ENCODE measurements at regions not wholly inside any gene's neighbourhood (a gene's known extent, or its start where the extent isn't known, plus 50 kb on each side); places are given as distances from the start of the nearest gene placed in this dataset.

DNA sequence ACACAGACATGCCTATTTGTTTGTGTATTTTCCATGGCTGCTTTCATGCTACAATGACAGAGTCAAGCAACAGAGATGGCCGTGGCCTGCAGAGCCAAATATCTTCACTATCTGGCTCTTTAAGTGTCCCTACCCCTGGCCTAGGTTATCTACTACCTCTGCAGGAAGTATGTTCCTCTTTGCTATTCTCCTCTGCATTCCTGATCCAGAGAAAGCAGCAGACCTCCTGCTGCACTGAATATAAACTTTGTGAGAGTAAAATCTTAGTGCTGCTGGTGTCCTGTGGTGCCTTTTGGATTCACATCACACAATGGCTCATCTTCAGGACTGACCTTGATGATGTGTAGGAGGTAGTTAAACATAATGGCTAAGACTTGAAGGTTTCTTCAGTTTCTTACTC lies 233.4 kb downstream of the IPO8 start (continued):
- TF ChIP-seq ZBTB33 (IDR thresholded peaks at IDR 0.05) (no peak), GABPA (IDR thresholded peaks at IDR 0.05 in 1 of 2, conservative IDR thresholded peaks at IDR 0.05 in 1 of 2) (no peak), MAX (IDR thresholded peaks at IDR 0.05) (no peak), HNF4A (conservative IDR thresholded peaks at IDR 0.05) (no peak), NR2F2 (IDR thresholded peaks at IDR 0.05) (no peak), HNF4G (IDR thresholded peaks at IDR 0.05) (no peak)

DNA sequence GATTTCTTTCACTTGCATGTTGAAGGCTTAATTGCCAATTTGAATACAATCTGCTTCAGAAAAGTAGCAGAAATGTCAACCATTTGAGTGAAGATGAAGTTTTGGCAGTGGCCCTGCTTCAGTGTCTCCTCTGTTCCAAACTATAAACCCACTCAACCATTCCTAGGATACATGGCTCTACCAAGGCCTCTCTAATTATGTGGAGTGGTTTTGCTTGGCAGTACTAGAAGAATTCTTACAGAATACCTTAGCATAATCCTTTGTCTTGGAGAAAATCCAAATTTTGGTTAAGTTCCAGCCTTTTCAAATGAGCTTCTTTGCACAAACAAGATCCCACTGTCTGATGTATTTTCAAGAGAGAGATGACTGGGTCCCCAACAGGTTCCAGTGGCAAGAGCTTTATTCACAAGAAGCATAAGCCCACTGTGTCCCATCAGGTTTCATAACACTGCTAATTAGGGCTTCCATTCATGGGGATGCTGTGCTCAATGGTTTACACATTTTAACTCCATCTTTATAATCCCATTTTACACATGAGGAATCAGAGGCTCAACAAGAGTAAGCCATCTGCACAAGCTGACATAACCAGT lies 234.5 kb downstream of the IPO8 start:
- no peaks in the 10 kb centered on the region for H3K36me3 ChIP-seq (ENCODE audit: control insufficient read depth in 4 of 4, insufficient read depth in 3 of 4, low read depth in 1 of 4, low read length in 3 of 4)
- TF ChIP-seq JUND (IDR thresholded peaks at IDR 0.05) = no peak
- TF ChIP-seq RAD21 (IDR thresholded peaks at IDR 0.05) = no peak
- no peak for TF ChIP-seq GABPA (IDR thresholded peaks at IDR 0.05 in 1 of 2, conservative IDR thresholded peaks at IDR 0.05 in 1 of 2)
- TF ChIP-seq EGR1 (IDR thresholded peaks at IDR 0.05; ENCODE audit: low read depth in 2 of 2) = no peak
- no peak for TF ChIP-seq MAX (IDR thresholded peaks at IDR 0.05)
- no peak for TF ChIP-seq NR2F2 (IDR thresholded peaks at IDR 0.05)
- TF ChIP-seq RXRA (IDR thresholded peaks at IDR 0.05) = no peak
- TF ChIP-seq FOXA2 (IDR thresholded peaks at IDR 0.05) = no peak
- TF ChIP-seq, protein P1, sequence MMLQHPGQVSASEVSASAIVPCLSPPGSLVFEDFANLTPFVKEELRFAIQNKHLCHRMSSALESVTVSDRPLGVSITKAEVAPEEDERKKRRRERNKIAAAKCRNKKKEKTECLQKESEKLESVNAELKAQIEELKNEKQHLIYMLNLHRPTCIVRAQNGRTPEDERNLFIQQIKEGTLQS (IDR thresholded peaks at IDR 0.05) = no peak
- TF ChIP-seq HNF4A (conservative IDR thresholded peaks at IDR 0.05) = no peak
- TF ChIP-seq HNF4G (IDR thresholded peaks at IDR 0.05) = no peak

DNA sequence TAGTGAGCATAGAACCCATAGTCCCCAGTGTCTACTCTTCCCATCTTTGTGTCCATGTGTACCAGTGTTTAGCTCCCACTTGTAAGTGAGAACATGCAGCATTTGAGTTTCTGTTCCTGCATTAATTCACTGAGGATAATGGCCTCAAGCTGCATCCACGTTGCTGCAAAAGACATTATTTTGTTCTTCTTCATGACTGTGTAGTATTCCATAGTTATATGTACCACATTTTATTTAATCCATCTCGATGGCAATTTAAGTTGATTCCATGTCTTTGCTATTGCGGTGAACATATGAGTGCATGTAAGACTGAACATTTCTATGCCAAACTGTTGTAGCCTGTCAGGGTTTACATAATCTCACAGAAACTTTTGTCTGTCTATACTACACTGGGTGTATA lies 237.2 kb downstream of the IPO8 start:
- H3K4me1 ChIP-seq (ENCODE audit: control insufficient read depth in 4 of 4, insufficient read depth in 4 of 4, low read length in 3 of 4) = peaks cover 0 to 2% (median under 1%) of the 10 kb centered on the region in 4 donors
- WGBS = 89% methylated on average over 3 of the region's 3 CpGs
- no peak for DNase-seq (ENCODE audit: low spot score)
- no peak overlapping the region for H3K4me3 ChIP-seq (ENCODE audit: low read depth in 1 of 3, low read length in 3 of 3)
- no peaks in the 10 kb centered on the region for H3K27me3 ChIP-seq (ENCODE audit: control insufficient read depth in 4 of 4, insufficient read depth in 4 of 4, low read length in 3 of 4)
- H3K9ac ChIP-seq (ENCODE audit: low read depth in 1 of 2, low read length in 2 of 2) = no peak overlapping the region
- no peaks in the 10 kb centered on the region for H3K9me3 ChIP-seq (ENCODE audit: control insufficient read depth in 4 of 4, low read length in 3 of 4)
- TF ChIP-seq RAD21 (IDR thresholded peaks at IDR 0.05) (no peak), EGR1 (IDR thresholded peaks at IDR 0.05; ENCODE audit: low read depth in 2 of 2) (no peak), MAX (IDR thresholded peaks at IDR 0.05) (no peak), ZBTB33 (IDR thresholded peaks at IDR 0.05) (no peak), TAF1 (conservative IDR thresholded peaks at IDR 0.05) (no peak), SP1 (IDR thresholded peaks at IDR 0.05) (no peak), GABPA (IDR thresholded peaks at IDR 0.05 in 1 of 2, conservative IDR thresholded peaks at IDR 0.05 in 1 of 2) (no peak), FOXA1 (IDR thresholded peaks at IDR 0.05) (no peak), JUND (IDR thresholded peaks at IDR 0.05) (no peak), HNF4G (IDR thresholded peaks at IDR 0.05) (no peak), YY1 (IDR thresholded peaks at IDR 0.05) (no peak), HNF4A (conservative IDR thresholded peaks at IDR 0.05) (no peak), FOXA2 (IDR thresholded peaks at IDR 0.05) (no peak)
- TF ChIP-seq, protein P1 (IDR thresholded peaks at IDR 0.05) = no peak
- TF ChIP-seq, protein P2, sequence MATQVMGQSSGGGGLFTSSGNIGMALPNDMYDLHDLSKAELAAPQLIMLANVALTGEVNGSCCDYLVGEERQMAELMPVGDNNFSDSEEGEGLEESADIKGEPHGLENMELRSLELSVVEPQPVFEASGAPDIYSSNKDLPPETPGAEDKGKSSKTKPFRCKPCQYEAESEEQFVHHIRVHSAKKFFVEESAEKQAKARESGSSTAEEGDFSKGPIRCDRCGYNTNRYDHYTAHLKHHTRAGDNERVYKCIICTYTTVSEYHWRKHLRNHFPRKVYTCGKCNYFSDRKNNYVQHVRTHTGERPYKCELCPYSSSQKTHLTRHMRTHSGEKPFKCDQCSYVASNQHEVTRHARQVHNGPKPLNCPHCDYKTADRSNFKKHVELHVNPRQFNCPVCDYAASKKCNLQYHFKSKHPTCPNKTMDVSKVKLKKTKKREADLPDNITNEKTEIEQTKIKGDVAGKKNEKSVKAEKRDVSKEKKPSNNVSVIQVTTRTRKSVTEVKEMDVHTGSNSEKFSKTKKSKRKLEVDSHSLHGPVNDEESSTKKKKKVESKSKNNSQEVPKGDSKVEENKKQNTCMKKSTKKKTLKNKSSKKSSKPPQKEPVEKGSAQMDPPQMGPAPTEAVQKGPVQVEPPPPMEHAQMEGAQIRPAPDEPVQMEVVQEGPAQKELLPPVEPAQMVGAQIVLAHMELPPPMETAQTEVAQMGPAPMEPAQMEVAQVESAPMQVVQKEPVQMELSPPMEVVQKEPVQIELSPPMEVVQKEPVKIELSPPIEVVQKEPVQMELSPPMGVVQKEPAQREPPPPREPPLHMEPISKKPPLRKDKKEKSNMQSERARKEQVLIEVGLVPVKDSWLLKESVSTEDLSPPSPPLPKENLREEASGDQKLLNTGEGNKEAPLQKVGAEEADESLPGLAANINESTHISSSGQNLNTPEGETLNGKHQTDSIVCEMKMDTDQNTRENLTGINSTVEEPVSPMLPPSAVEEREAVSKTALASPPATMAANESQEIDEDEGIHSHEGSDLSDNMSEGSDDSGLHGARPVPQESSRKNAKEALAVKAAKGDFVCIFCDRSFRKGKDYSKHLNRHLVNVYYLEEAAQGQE (IDR thresholded peaks at IDR 0.05) = no peak
- no peaks in the 10 kb centered on the region for H3K36me3 ChIP-seq (ENCODE audit: control insufficient read depth in 4 of 4, insufficient read depth in 3 of 4, low read depth in 1 of 4, low read length in 3 of 4)
- H3K27ac ChIP-seq (ENCODE audit: low read depth in 1 of 2, low read length in 2 of 2) = no peak overlapping the region

More for the DNA sequence above, 234.5 kb downstream of the IPO8 start:
- H3K27ac ChIP-seq (ENCODE audit: low read depth in 1 of 2, low read length in 2 of 2) = no peak overlapping the region
- no peak overlapping the region for H3K4me3 ChIP-seq (ENCODE audit: low read depth in 1 of 3, low read length in 3 of 3)
- DNase-seq (ENCODE audit: low spot score) = no peak
- H3K4me1 ChIP-seq (ENCODE audit: control insufficient read depth in 4 of 4, insufficient read depth in 4 of 4, low read length in 3 of 4) = peaks cover 0 to 4% (median 1%) of the 10 kb centered on the region in 4 donors
- H3K9me3 ChIP-seq (ENCODE audit: control insufficient read depth in 4 of 4, low read length in 3 of 4) = no peaks in the 10 kb centered on the region
- H3K9ac ChIP-seq (ENCODE audit: low read depth in 1 of 2, low read length in 2 of 2) = no peak overlapping the region
- H3K27me3 ChIP-seq (ENCODE audit: control insufficient read depth in 4 of 4, insufficient read depth in 4 of 4, low read length in 3 of 4) = no peaks in the 10 kb centered on the region
